ENCODE measurements at regions not wholly inside any gene's neighbourhood (a gene's known extent, or its start where the extent isn't known, plus 50 kb on each side); places are given as distances from the start of the nearest gene placed in this dataset.

DNA sequence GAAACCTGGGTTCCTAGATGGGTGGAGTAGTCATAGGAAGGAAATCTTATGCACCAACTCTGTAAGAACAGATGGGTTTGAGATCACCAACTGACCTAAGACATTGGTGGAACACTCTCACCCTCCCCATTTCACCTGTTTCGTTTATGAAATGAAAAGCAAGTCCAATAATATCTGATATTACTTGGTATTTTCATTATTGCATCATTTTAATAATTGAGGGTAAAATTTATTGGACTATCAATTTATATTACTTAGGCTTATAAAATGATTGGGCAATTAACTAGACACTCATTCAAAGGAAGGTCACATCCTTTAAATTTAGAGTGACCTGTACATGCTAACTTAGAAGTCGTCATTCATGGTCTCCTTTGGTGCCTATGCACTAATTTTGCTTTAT is 503.9 kb downstream of the TAFA4 start:
- TF ChIP-seq SIN3A (IDR thresholded peaks at IDR 0.05; ENCODE audit: borderline replicate concordance, insufficient read depth, low read length): no peak
- no peak for TF ChIP-seq FOXP2 (optimal IDR thresholded peaks at IDR 0.05; ENCODE audit: borderline replicate concordance, extremely low read depth, extremely low read length, insufficient read depth)
- TF ChIP-seq POLR2AphosphoS5 (IDR thresholded peaks at IDR 0.05; ENCODE audit: low read depth, low read length): no peak
- TF ChIP-seq TAF1 (IDR thresholded peaks at IDR 0.05; ENCODE audit: borderline replicate concordance, insufficient read depth, low read length): no peak
- TF ChIP-seq, protein P1, sequence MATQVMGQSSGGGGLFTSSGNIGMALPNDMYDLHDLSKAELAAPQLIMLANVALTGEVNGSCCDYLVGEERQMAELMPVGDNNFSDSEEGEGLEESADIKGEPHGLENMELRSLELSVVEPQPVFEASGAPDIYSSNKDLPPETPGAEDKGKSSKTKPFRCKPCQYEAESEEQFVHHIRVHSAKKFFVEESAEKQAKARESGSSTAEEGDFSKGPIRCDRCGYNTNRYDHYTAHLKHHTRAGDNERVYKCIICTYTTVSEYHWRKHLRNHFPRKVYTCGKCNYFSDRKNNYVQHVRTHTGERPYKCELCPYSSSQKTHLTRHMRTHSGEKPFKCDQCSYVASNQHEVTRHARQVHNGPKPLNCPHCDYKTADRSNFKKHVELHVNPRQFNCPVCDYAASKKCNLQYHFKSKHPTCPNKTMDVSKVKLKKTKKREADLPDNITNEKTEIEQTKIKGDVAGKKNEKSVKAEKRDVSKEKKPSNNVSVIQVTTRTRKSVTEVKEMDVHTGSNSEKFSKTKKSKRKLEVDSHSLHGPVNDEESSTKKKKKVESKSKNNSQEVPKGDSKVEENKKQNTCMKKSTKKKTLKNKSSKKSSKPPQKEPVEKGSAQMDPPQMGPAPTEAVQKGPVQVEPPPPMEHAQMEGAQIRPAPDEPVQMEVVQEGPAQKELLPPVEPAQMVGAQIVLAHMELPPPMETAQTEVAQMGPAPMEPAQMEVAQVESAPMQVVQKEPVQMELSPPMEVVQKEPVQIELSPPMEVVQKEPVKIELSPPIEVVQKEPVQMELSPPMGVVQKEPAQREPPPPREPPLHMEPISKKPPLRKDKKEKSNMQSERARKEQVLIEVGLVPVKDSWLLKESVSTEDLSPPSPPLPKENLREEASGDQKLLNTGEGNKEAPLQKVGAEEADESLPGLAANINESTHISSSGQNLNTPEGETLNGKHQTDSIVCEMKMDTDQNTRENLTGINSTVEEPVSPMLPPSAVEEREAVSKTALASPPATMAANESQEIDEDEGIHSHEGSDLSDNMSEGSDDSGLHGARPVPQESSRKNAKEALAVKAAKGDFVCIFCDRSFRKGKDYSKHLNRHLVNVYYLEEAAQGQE (IDR thresholded peaks at IDR 0.05; ENCODE audit: insufficient read depth in 1 of 2, low read depth in 2 of 2, low read length in 2 of 2): no peak

DNA sequence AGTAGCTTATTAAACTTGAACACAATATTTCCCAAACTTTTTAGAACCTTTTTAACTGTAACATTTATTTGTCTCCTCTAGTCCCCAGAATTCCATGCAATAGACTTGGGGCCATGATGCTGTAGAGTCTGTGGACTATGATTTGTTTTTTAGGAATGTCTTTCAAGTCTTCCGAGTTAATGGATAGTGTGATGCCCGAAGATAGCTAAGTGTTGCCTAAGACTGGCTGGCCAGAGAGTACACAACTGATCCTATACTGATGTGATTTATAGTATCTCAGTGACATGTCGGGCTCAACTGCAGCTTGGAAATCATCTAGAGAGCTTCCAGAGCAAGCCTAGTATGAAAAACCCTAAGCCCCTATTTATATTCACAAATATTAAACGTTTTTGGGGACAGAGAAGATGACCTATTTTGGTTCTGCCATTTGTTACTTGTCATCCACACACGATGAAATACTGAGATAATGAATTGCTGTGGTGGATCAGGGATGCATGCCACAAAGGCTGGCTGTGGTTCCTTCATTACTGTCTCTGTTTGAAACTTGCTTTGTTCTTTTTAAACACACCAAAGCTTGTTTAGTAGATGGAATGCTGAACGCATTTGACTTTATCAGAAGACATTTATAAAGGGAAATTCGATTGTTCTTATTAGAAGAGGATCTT is 507.4 kb downstream of the TAFA4 start:
- TF ChIP-seq, protein P1 (IDR thresholded peaks at IDR 0.05; ENCODE audit: insufficient read depth in 1 of 2, low read depth in 2 of 2, low read length in 2 of 2): no peak
- no peak for TF ChIP-seq POLR2AphosphoS5 (IDR thresholded peaks at IDR 0.05; ENCODE audit: low read depth, low read length)
- TF ChIP-seq SIN3A (IDR thresholded peaks at IDR 0.05; ENCODE audit: borderline replicate concordance, insufficient read depth, low read length): no peak
- no peak for TF ChIP-seq TAF1 (IDR thresholded peaks at IDR 0.05; ENCODE audit: borderline replicate concordance, insufficient read depth, low read length)
- TF ChIP-seq FOXP2 (optimal IDR thresholded peaks at IDR 0.05; ENCODE audit: borderline replicate concordance, extremely low read depth, extremely low read length, insufficient read depth): no peak

DNA sequence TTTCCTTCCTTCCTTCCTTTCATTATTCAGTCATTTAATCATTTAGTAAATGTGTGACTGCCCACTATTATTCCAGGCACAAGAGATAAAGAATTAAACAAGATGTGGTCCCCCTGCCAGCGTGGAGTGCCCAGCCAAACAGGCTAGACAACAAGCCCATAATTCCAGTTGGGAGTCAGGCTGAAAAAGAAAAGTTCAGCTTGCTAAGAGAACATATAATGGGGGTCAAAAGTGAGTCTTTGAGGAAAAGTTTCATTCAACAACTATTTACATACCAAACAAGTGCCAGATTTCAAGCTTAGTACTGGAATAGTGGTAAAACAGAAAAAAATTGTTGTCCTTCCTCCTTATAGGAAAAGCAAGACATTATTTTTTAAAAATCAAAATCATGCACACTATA is 523.7 kb downstream of the TAFA4 start:
- no peak for TF ChIP-seq SIN3A (IDR thresholded peaks at IDR 0.05; ENCODE audit: borderline replicate concordance, insufficient read depth, low read length)
- no peak for TF ChIP-seq POLR2AphosphoS5 (IDR thresholded peaks at IDR 0.05; ENCODE audit: low read depth, low read length)
- TF ChIP-seq, protein P1 (IDR thresholded peaks at IDR 0.05; ENCODE audit: insufficient read depth in 1 of 2, low read depth in 2 of 2, low read length in 2 of 2): no peak
- no peak for TF ChIP-seq FOXP2 (optimal IDR thresholded peaks at IDR 0.05; ENCODE audit: borderline replicate concordance, extremely low read depth, extremely low read length, insufficient read depth)
- no peak for TF ChIP-seq TAF1 (IDR thresholded peaks at IDR 0.05; ENCODE audit: borderline replicate concordance, insufficient read depth, low read length)

DNA sequence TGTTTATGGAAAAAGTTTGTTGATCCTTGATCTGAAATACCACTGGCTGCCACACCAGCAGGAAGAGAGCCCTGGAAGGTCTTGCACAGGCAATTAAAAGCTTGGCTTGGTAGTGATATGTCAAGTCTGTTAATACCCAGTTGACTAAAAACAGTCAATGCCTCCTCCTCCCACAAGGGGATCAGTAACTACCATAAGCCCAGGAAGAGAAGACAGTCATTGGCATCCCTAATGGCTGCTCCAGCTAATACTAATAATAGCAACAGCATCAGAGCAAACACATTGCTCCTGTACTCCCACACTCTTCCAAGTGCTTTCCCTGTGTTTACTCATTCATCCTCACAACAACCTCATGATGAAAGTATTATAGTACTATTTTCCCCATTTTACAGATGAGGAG is 528.6 kb downstream of the TAFA4 start:
- TF ChIP-seq POLR2AphosphoS5 (IDR thresholded peaks at IDR 0.05; ENCODE audit: low read depth, low read length) (no peak), SIN3A (IDR thresholded peaks at IDR 0.05; ENCODE audit: borderline replicate concordance, insufficient read depth, low read length) (no peak), TAF1 (IDR thresholded peaks at IDR 0.05; ENCODE audit: borderline replicate concordance, insufficient read depth, low read length) (no peak), FOXP2 (optimal IDR thresholded peaks at IDR 0.05; ENCODE audit: borderline replicate concordance, extremely low read depth, extremely low read length, insufficient read depth) (no peak)
- TF ChIP-seq, protein P1 (IDR thresholded peaks at IDR 0.05; ENCODE audit: insufficient read depth in 1 of 2, low read depth in 2 of 2, low read length in 2 of 2): no peak
